SJSA1 (cell line): ENCODE measurements at regions not wholly inside any gene's neighbourhood (a gene's known extent, or its start where the extent isn't known, plus 50 kb on each side); places are given as distances from the start of the nearest gene placed in this dataset.

Experiments
- DNase-seq, 2 experiments: peaks; one replicate each; pipeline ENCODE4 v3.0.0-alpha.2; 2015 to 2020; ENCODE audit warnings: low spot score in 2 of 2, low read depth in 1 of 2
- H3K27ac ChIP-seq: fragments of 250-450 bp; sonication (Bioruptor Pico); 2 replicates; pipeline ENCODE4 v1.5.1; 2020; ENCODE audit warnings: mild to moderate bottlenecking, moderate library complexity
- H3K27me3 ChIP-seq: fragments of 250-450 bp; sonication (Bioruptor Pico); replicated peaks from 2 replicates; pipeline ENCODE4 v1.5.1; 2020; ENCODE audit warnings: mild to moderate bottlenecking, moderate library complexity
- H3K36me3 ChIP-seq: fragments of 250-450 bp; sonication (Bioruptor Pico); 2 replicates; pipeline ENCODE4 v1.5.1; 2020; ENCODE audit warnings: mild to moderate bottlenecking
- H3K4me1 ChIP-seq: fragments of 250-450 bp; sonication (Bioruptor Pico); replicated peaks from 2 replicates; pipeline ENCODE4 v1.6.1; 2021; ENCODE audit warnings: mild to moderate bottlenecking
- H3K4me3 ChIP-seq: fragments of 250-450 bp; sonication (Bioruptor Pico); 2 replicates; pipeline ENCODE4 v1.5.1; 2020; ENCODE audit warnings: mild to moderate bottlenecking
- H3K9me3 ChIP-seq: fragments of 250-450 bp; sonication (Bioruptor Pico); replicated peaks from 2 replicates; pipeline ENCODE4 v1.5.1; 2020; ENCODE audit warnings: mild to moderate bottlenecking

DNA sequence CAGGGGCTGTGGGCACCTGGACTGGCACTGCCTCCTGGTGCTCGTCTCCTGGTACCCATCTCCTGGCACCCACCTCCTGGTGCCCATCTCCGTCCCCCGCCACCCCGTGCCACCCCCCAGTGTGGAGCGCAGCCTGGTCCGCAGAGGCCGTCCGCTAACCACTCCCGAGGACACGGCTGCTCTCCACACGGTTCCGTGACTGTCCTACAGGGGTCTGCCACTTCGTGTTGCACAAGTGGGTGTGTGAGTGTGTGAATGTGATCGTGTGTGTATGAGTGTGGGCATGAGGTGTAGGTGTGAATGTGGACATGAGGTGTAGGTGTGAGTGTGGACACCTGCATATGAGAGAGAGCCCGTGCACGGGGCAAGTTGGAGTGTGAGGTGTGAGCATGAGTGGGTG is 119.4 kb upstream of the HS6ST1 start:
- peak in 1 of 2 experiments; percentile 41 for DNase-seq
- H3K9me3 ChIP-seq, result no peaks in the 10 kb centered on the region
- no peaks in the 10 kb centered on the region for H3K27me3 ChIP-seq
- H3K4me1 ChIP-seq, result peaks cover 46% of the 10 kb centered on the region
- H3K27ac ChIP-seq, result no peak overlapping the region
- H3K36me3 ChIP-seq, result no peaks in the 10 kb centered on the region
- no peak overlapping the region for H3K4me3 ChIP-seq

DNA sequence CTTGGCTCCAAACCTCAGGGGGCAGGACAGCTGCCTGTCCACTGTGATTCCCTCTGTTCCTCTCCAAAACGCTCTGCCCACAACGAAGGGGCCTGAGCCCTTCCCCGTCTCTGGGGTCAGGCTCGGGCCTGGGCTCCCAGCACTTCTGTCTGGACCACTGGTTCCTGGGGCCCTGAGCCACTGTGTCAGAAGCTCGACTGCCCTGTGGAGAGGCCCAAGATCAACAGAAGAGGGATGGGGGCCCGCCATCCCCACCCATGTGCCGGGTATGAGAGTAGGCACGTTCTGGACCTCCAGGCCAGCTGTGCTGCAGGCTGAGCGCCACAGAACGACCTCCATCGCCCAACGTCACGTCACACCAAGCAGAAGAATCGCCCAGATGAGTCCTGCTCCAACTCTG is 119.9 kb upstream of the HS6ST1 start:
- no peaks in the 10 kb centered on the region for H3K36me3 ChIP-seq
- no peaks in the 10 kb centered on the region for H3K27me3 ChIP-seq
- no peak overlapping the region for H3K4me3 ChIP-seq
- peak in 1 of 2 experiments; percentile 35 for DNase-seq
- H3K4me1 ChIP-seq, result peaks cover 51% of the 10 kb centered on the region
- H3K9me3 ChIP-seq, result no peaks in the 10 kb centered on the region
- no peak overlapping the region for H3K27ac ChIP-seq

DNA sequence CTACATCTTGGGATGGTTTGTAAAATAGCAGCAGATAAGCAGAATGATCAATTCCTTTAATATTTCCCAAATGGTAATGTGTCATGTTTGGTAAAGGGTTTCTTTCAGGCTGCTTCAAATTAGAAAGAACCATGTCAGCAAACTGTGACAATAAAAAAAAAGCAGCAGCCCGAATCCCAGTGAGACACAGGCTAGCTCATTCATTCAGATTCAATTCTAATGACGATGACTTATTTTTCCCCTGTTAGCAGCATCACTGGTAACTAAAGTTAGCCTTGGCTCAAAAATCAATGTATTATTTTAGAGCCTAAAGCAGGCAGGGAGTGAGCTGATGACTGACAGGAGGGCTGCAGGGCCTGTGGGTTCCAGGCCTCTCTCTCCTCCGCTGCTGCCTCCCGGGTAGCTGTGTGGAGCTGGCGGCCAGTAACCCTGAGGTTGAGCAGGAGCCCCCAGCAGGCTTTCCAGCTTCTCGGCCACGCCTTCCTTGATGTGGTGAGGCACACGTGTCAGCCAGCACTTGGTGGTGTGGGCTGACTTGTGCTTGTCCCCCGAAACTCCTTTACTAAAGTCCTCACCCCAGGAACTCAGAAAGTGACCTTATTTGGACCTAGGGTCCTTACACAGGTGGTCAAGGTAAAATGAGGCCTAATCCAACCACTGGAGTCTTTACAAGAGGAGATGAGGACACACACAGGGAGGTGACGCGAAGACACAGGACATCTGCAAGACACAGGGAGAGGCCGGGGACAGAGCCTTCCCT is 120.5 kb upstream of the HS6ST1 start:
- Histone ChIP-seq H3K36me3 (no peaks in the 10 kb centered on the region), H3K4me1 (peaks cover 53% of the 10 kb centered on the region), H3K27ac (no peak overlapping the region), H3K9me3 (no peaks in the 10 kb centered on the region), H3K4me3 (no peak overlapping the region), H3K27me3 (no peaks in the 10 kb centered on the region)
- peak in 1 of 2 experiments; percentile 38 for DNase-seq

DNA sequence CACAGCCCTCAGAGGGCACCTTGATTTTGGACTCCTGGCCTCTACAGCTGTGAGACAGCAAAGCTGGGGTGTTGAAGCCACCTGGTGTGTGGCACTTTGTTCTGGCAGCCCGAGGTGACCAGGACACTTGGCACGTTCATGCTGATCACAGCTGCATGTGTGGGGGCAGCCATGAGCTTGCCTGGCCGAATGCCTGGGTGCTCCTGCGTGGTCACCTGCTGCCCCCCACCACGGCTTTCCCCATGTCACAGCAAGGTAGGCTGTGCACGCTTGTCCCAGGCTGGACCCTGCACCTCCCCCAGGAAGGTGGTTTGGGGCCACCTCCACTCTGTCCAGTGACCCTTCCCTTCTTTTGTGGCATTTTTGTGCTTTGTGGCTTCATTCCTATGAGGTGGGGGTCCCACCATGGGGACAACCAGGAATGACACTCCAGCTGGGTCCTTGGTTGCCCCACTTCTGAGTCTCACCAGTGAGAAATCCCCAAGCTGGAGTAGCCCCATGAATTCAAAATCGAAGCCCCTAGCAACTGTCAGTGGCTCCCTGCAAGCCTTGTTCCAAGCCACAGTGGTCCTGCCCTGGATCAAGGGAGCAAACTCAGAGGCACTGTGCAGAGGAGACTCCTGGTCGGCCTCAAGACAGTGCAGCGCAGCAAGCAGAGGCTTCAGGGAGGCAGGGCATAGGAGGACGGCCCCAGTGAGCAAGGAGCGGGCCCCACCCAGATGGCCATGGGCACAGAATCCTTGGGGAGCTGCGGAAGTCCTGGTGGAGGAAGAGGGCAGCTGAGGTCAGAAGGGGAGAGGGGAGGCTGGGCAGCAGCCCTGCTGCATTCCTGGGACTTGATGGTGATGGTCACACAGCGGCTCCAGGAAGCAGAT is 121.4 kb upstream of the HS6ST1 start:
- Histone ChIP-seq H3K36me3 (no peaks in the 10 kb centered on the region), H3K9me3 (no peaks in the 10 kb centered on the region), H3K27ac (no peak overlapping the region), H3K4me3 (no peak overlapping the region), H3K27me3 (no peaks in the 10 kb centered on the region), H3K4me1 (peaks cover 48% of the 10 kb centered on the region)
- peak in 1 of 2 experiments; percentile 39 for DNase-seq

DNA sequence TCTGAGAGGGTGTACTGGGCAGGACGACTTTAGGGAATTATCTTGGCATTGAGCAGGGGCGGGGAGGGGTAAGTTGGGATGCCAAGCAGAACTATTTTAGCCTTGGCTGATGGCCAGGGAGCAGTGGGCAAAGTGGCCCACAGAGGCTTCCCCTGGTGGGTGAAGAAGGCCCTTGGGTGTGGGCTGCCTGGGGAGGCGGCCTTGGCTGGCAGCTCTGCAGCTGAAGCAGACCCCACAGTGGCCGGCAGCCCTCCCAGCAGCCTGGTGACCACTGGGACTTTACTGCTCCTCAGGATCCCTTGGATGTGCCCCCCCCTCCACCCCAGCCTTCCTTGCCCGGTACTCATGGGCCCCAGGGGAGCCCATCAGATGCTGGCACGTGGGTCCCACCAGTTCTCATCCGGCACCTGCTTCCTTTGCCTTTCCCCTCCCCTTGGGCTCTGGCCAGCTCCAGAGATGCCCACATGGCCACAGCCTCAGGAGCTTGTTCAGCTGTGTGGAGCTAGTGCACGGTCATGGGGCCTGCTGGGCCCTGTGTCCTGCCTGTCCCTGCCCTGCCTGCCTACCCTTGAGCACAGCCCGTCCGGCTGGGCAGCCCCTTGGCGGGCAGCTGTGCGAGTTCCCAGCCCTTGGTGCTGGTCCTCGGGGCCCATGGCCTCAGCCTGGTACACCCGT is 122.1 kb upstream of the HS6ST1 start:
- no peaks in the 10 kb centered on the region for H3K36me3 ChIP-seq
- no peak overlapping the region for H3K4me3 ChIP-seq
- H3K27me3 ChIP-seq, result no peaks in the 10 kb centered on the region
- peak in 1 of 2 experiments; percentile 34 for DNase-seq
- H3K27ac ChIP-seq, result no peak overlapping the region
- H3K4me1 ChIP-seq, result peaks cover 40% of the 10 kb centered on the region
- H3K9me3 ChIP-seq, result no peaks in the 10 kb centered on the region

DNA sequence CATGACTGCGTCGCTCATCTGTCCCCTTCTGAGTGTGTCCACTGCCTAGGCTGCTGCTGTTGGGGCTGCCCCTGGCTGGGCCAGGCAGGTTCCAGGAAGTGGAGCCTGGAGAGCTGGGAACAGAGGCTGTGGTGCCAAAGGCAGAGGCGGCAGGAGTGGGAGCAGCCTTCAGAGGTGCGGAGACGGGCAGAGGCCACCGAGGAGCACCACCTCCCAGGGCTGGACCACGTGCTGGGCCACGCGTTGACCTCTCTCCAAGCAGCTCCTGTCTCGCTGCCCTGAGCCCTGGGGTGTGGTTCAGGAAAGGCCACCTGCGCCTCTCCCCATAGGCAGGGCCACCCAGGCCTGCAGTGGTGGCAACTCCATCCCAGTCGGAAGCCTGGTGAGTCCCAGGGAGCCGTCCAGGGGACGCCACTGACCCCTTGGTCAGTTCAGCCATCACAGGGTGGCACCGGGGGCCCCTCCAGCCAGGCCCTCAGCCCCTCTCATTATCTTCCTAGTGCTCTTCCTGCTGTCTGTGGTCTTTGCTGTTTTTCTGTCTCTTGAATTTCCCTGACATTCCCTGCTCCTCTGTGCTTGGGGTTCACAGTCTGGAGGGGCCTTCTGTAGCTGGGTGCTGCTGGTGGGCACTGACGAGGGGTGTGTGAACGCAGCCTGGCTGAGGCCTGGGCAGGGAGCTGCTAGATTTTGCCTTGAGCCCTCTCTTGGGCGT is 122.8 kb upstream of the HS6ST1 start:
- Histone ChIP-seq H3K27me3 (no peaks in the 10 kb centered on the region), H3K36me3 (no peaks in the 10 kb centered on the region), H3K4me1 (peaks cover 33% of the 10 kb centered on the region), H3K27ac (peak overlapping the region; percentile 60), H3K9me3 (no peaks in the 10 kb centered on the region), H3K4me3 (no peak overlapping the region)
- peak in 1 of 2 experiments; percentile 37 for DNase-seq

DNA sequence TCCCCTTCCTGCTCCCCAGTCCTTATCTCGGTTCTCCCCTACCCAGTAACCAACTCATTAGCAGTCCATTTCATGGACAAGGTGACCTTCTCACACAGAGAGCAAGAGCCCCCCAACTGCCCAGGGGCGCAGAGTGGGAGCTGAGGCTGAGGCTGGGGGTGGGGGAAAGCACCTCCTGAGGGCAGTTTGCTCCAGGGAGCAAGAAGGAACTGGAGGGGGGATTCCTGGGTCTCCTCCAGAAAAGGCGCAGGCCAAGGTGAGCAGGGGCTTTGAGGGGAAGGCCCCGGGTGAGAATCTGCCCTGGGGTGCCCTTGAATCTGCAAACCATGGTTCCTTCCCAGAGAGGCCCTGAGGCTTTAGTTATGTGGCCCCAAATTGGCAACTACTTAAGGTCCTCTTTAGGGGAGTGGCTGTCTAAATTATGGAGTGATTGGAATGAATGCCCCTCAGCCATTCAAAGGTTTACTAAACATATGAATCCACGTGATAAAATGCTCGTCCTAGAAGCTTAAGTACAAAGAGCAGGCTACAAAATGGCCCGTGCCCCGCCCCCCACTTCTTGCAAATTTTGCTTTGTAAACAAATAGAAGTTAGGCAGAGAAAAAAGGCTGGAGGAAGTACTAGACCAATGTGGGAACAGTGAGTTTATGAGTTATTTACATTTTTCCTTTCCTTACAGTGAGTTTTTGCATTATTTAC is 123.5 kb upstream of the HS6ST1 start:
- peak; percentile 79 to 82 for DNase-seq
- H3K4me3 ChIP-seq, result no peak overlapping the region
- no peaks in the 10 kb centered on the region for H3K36me3 ChIP-seq
- peak overlapping the region; percentile 60 for H3K27ac ChIP-seq
- H3K27me3 ChIP-seq, result no peaks in the 10 kb centered on the region
- H3K9me3 ChIP-seq, result no peaks in the 10 kb centered on the region
- peaks cover 28% of the 10 kb centered on the region for H3K4me1 ChIP-seq

DNA sequence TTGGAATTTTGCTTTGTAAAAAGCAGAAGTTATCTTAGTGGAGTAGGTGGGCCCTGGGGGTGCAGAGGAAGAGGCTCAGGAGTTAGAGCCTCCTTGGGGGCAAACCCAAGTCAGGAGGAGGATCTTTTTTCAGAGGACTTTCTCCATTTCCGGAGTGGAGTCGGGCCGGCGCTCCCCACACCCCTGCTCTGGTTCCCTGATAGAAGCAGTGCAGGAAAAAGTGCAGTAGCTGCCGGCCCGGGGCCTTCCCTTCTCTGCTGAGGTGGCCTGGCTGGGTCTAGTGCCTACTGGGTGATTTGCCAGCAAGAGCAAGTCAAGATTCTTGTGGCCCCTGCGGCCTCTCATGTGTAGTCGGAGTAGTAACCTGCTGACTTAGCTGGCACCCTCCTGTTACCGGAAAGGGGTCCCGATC is 124.2 kb upstream of the HS6ST1 start:
- Histone ChIP-seq H3K4me1 (peaks cover 28% of the 10 kb centered on the region), H3K9me3 (no peaks in the 10 kb centered on the region), H3K27ac (peak overlapping the region; percentile 60), H3K36me3 (no peaks in the 10 kb centered on the region), H3K27me3 (no peaks in the 10 kb centered on the region), H3K4me3 (no peak overlapping the region)
- DNase-seq, result peak in 1 of 2 experiments; percentile 47

DNA sequence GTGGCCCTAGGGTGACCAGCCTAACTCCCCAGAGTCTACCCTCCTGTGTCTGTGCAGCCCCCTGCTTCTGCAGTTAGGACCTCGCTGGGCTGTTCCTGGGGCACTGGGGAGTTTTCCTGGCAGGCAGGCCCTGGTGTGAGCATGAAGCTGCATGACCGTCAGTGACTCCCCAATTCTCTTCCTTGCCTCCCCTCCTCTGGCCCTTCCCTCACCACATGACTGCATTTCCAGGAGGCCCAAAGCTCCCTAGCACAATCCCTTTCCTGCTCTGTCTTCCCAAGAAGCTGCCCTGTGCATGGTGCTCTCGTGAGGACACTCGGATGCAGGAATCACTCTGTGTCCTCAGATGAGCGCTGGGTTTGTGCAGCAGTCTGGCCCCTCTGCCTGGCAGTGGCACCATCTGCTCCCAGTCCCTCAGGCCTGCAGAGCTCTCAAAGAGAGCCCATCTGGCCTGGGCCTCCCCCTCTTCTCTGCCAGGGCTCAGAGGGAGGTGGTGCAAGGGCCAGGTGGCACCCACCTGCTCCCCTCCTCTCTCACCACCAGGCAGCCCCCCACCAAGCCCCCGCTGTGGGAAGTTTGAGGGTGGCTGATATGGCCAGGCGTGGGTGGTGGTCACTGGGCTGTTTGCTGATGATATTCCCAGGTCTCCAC is 125.6 kb upstream of the HS6ST1 start:
- peak in 1 of 2 experiments; percentile 34 for DNase-seq
- H3K4me1 ChIP-seq, result peaks cover 28% of the 10 kb centered on the region
- H3K9me3 ChIP-seq, result no peaks in the 10 kb centered on the region
- no peak overlapping the region for H3K4me3 ChIP-seq
- no peak overlapping the region for H3K27ac ChIP-seq
- H3K27me3 ChIP-seq, result no peaks in the 10 kb centered on the region
- H3K36me3 ChIP-seq, result no peaks in the 10 kb centered on the region

DNA sequence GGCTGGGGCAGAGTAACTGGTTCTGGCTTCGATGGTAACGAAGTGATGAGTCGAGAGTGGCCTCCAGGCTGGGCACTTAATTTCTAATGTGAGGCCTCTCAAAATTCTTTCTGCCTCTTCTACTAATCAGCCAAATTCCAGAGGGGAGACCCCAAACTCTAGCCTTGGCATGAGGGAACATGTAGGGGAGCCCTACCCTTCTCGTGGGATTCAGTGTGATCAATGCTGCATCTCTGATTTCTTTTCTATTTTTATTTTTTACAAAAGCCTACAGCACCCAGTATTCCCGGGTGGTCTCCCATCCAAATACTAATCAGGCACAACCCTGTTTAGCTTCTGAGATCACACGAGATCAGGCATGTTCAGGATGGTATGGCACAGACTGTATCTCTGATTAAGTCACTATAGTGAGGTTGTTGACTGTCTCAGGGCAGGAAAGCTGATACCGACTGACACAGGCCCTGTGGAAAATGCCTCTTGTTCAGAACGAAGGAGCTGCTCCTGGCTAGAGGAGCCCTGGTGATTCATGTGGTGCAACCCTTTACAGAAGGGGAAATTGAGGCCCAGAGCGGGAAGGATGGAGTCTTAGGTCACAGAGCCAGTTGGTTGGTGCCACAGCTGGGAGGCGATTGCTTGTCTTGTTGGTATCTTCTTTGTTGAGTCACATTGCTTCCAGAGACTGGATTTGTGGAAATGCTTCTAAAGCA is 126.3 kb upstream of the HS6ST1 start:
- no peaks in the 10 kb centered on the region for H3K9me3 ChIP-seq
- no peaks in the 10 kb centered on the region for H3K36me3 ChIP-seq
- no peaks in the 10 kb centered on the region for H3K27me3 ChIP-seq
- peak in 1 of 2 experiments; percentile 15 for DNase-seq
- peaks cover 28% of the 10 kb centered on the region for H3K4me1 ChIP-seq
- no peak overlapping the region for H3K27ac ChIP-seq
- H3K4me3 ChIP-seq, result no peak overlapping the region

DNA sequence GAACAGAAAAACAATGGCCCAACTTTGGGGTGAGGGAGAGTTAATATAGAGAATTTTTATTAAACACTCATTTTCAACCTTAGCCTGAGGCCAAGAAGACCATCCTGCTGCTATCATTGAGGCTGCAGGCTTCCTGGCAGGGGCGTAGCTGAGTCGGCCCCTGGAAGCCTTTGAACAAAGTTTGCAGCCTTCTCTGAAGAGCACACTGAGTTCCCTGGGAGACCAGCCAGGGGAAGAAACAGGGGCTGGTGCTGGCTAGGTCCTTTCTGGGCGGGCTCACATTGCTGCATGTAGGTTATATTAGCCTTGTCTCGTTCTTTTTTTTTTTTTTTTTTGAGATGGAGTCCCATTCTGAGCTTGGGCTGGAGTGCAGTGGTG is 126.8 kb upstream of the HS6ST1 start:
- H3K4me1 ChIP-seq, result peaks cover 28% of the 10 kb centered on the region
- H3K27ac ChIP-seq, result no peak overlapping the region
- no peaks in the 10 kb centered on the region for H3K27me3 ChIP-seq
- H3K9me3 ChIP-seq, result no peaks in the 10 kb centered on the region
- peak in 1 of 2 experiments; percentile 23 for DNase-seq
- H3K36me3 ChIP-seq, result no peaks in the 10 kb centered on the region
- no peak overlapping the region for H3K4me3 ChIP-seq
